Activated CD8-positive, alpha-beta T cell treated with anti-CD3 and anti-CD28 coated beads for 36 hours (primary cell): ENCODE measurements at regions not wholly inside any gene's neighbourhood (a gene's known extent, or its start where the extent isn't known, plus 50 kb on each side); places are given as distances from the start of the nearest gene placed in this dataset.

Experiments
- ATAC-seq: fragments of 200-7000 bp; cut with Tn5 transposase; one replicate; pipeline ENCODE4 v1.10.0; 2021; ENCODE audit warnings: mild to moderate bottlenecking, moderate library complexity
- CTCF ChIA-PET: fragments of 350-600 bp; sonication (Branson Sonifier 250); formaldehyde crosslinking; loops from one replicate; lab custom pipeline; 2021; ENCODE audit warnings: antibody characterized with exemption; lab: Charles Lee
- POLR2A ChIA-PET: fragments of 350-600 bp; sonication (Branson Sonifier 250); formaldehyde crosslinking; loops from one replicate; lab custom pipeline; 2021; ENCODE audit warnings: antibody characterized with exemption; lab: Charles Lee
- DNase-seq: peaks from one replicate; pipeline ENCODE4 v3.0.0-alpha.2; 2020
- H3K27ac Mint-ChIP-seq: one replicate; pipeline ENCODE4 v1.8.0; 2021; ENCODE audit warnings: mild to moderate bottlenecking, mixed read lengths
- H3K27me3 Mint-ChIP-seq: one replicate; pipeline ENCODE4 v1.8.0; 2021; ENCODE audit warnings: mixed read lengths
- H3K36me3 Mint-ChIP-seq: one replicate; pipeline ENCODE4 v1.8.0; 2021; ENCODE audit warnings: low read depth, mixed read lengths
- H3K4me1 Mint-ChIP-seq: one replicate; pipeline ENCODE4 v1.8.0; 2021; ENCODE audit warnings: low read depth, mixed read lengths
- H3K4me3 Mint-ChIP-seq: one replicate; pipeline ENCODE4 v1.8.0; 2021; ENCODE audit warnings: mild to moderate bottlenecking, moderate library complexity, mixed read lengths
- H3K9me3 Mint-ChIP-seq: one replicate; pipeline ENCODE4 v1.8.0; 2021; ENCODE audit warnings: mixed read lengths
- intact Hi-C: fragments of 100-400 bp; cut with micrococcal nuclease; formaldehyde crosslinking; loops from one replicate; pipeline ENCODE4 v1.10.0; 2022
- TF ChIP-seq, protein P1 (sequence below): fragments of 200-600 bp; IDR thresholded peaks from one replicate; pipeline ENCODE4 v1.8.0; 2022; ENCODE audit warnings: antibody characterized with exemption, mild to moderate bottlenecking

DNA sequence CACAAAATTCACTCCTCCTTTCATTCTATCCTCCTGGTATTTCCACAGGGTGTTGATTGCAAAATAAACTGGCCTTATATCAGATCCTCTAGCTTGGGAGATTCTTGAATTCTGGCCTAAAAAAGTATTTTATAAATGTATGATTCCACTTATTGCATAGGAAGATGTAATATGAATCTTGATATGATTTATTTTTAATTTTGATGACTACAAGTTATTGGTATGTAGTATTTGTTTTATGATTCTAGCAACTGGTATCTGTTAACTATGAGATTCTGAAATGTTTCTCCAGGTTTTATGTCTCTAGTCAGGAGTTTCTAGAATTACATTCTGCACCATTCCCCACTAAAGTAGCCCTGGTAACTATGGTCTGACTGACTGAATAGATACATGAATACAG lies 373.9 kb upstream of the C11orf87 start:
- TF ChIP-seq, protein P1, sequence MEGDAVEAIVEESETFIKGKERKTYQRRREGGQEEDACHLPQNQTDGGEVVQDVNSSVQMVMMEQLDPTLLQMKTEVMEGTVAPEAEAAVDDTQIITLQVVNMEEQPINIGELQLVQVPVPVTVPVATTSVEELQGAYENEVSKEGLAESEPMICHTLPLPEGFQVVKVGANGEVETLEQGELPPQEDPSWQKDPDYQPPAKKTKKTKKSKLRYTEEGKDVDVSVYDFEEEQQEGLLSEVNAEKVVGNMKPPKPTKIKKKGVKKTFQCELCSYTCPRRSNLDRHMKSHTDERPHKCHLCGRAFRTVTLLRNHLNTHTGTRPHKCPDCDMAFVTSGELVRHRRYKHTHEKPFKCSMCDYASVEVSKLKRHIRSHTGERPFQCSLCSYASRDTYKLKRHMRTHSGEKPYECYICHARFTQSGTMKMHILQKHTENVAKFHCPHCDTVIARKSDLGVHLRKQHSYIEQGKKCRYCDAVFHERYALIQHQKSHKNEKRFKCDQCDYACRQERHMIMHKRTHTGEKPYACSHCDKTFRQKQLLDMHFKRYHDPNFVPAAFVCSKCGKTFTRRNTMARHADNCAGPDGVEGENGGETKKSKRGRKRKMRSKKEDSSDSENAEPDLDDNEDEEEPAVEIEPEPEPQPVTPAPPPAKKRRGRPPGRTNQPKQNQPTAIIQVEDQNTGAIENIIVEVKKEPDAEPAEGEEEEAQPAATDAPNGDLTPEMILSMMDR = no peak
- H3K9me3 Mint-ChIP-seq = no peaks in the 10 kb centered on the region
- intact Hi-C loops = no loop called here
- H3K27ac Mint-ChIP-seq = no peak overlapping the region
- no peak for DNase-seq
- H3K36me3 Mint-ChIP-seq = no peaks in the 10 kb centered on the region
- ChIA-PET CTCF (no interaction called here), POLR2A (no interaction called here)
- H3K27me3 Mint-ChIP-seq = no peaks in the 10 kb centered on the region
- no peaks in the 10 kb centered on the region for H3K4me1 Mint-ChIP-seq
- no peak overlapping the region for H3K4me3 Mint-ChIP-seq
- ATAC-seq = no peak

DNA sequence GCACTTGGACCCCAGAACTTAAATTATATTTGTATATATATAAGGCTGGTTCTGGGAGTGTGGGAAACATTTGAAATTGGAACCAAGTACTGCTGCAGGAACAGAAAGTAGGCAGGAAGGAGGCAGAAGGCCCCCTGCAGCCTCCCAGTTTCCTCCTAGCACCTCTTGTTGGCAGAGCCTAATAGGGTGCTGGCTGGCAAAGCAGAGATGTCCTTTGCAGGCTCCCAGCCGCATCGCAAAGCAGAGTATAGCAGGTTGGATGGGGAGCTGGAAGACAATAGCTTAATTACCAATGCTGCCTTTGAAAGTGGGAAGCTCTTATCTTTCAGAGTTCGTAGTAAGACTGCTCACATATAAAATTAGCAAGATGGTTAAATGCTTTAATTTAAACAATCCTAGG lies 370.8 kb upstream of the C11orf87 start:
- no peaks in the 10 kb centered on the region for H3K9me3 Mint-ChIP-seq

DNA sequence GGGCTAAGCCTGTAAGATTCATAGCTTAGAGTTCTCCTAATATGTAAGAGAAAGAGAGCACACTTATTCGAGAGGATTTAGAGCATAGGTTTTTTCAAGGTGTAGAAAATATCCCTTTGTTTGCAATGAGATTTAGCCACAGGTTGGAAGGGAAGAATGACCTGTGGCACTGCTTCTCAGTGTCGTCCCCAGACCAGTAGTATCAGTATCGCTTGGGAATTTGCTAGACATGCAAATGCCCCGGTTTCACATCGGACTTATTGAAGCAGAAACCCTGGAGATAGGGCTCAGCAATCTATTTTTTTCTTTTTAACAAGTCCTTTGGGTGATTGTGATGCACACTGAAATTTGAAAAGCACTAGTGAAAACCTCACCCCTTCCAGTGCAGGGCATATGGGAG lies 362.6 kb upstream of the C11orf87 start:
- H3K4me3 Mint-ChIP-seq = no peak overlapping the region
- H3K4me1 Mint-ChIP-seq = peaks cover 3% of the 10 kb centered on the region
- intact Hi-C loops = no loop called here
- H3K27me3 Mint-ChIP-seq = no peaks in the 10 kb centered on the region
- ChIA-PET POLR2A (no interaction called here), CTCF (interaction anchor here (1.1 kb wide), 1 partner anchor 362 kb away, joined by 3 read pairs; no protein-coding TSS in a partner anchor)
- TF ChIP-seq, protein P1 = no peak
- no peak overlapping the region for H3K27ac Mint-ChIP-seq
- DNase-seq (no peak), ATAC-seq (no peak)
- H3K36me3 Mint-ChIP-seq = no peaks in the 10 kb centered on the region
- no peaks in the 10 kb centered on the region for H3K9me3 Mint-ChIP-seq

More for the DNA sequence above, 370.8 kb upstream of the C11orf87 start:
- TF ChIP-seq, protein P1 = no peak
- ChIA-PET POLR2A (no interaction called here), CTCF (no interaction called here)
- Mint-ChIP-seq H3K36me3 (no peaks in the 10 kb centered on the region), H3K4me3 (no peak overlapping the region), H3K27ac (no peak overlapping the region), H3K4me1 (no peaks in the 10 kb centered on the region), H3K27me3 (no peaks in the 10 kb centered on the region)
- intact Hi-C loops = no loop called here
- no peak for ATAC-seq
- no peak for DNase-seq

DNA sequence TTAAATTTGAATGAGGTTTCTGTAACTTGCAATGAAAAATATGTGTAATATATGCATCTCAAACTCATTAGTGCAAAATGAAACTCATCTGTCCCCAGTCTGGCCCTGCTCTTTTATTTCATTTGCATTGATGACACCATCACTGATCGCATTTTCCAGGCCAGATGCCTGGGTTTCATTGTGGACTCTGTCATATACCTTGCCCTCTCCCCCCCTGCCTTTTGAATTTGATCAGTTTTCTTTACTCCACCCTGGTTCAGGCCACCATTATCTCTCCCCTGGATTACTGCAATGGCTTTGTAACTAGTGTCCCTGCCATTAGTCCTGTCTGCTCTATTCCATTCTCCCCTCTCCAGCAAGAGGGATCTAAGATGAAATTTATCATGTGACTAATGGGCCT lies 360.6 kb upstream of the C11orf87 start:
- intact Hi-C loops = no loop called here
- CTCF ChIA-PET = no interaction called here
- DNase-seq (no peak), ATAC-seq (no peak)
- H3K27me3 Mint-ChIP-seq = no peaks in the 10 kb centered on the region
- POLR2A ChIA-PET = no interaction called here
- no peaks in the 10 kb centered on the region for H3K36me3 Mint-ChIP-seq
- TF ChIP-seq, protein P1 = no peak
- H3K9me3 Mint-ChIP-seq = no peaks in the 10 kb centered on the region
- H3K4me1 Mint-ChIP-seq = peaks cover 15% of the 10 kb centered on the region
- H3K27ac Mint-ChIP-seq = no peak overlapping the region
- H3K4me3 Mint-ChIP-seq = no peak overlapping the region

DNA sequence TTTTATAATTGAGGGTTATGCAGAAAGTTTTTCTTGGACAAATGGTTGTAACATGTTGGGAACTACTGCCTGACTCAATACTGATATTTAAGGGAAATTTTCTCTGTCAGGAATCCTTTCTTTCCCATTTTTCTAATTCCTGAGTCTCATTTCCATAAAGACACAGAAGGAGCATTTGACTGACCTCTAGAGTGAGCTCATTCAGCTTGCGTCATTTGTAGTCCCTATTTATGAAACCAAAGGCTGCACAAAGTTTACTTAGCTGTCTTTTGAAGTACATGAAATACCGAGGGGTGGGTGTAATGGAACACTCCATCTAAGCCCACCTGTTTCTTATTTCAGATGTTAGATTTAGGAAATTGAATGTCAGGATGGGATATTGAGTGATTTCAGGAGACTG lies 359.5 kb upstream of the C11orf87 start:
- no peak overlapping the region for H3K27ac Mint-ChIP-seq
- ChIA-PET CTCF (no interaction called here), POLR2A (no interaction called here)
- no peaks in the 10 kb centered on the region for H3K9me3 Mint-ChIP-seq
- H3K36me3 Mint-ChIP-seq = no peaks in the 10 kb centered on the region
- ATAC-seq (no peak), DNase-seq (no peak)
- TF ChIP-seq, protein P1 = no peak
- H3K4me3 Mint-ChIP-seq = no peak overlapping the region
- intact Hi-C loops = no loop called here
- H3K4me1 Mint-ChIP-seq = peaks cover 15% of the 10 kb centered on the region
- H3K27me3 Mint-ChIP-seq = no peaks in the 10 kb centered on the region
